MM.1S (cell line): ENCODE measurements at regions not wholly inside any gene's neighbourhood (a gene's known extent, or its start where the extent isn't known, plus 50 kb on each side); places are given as distances from the start of the nearest gene placed in this dataset.

Experiments used
- DNase-seq: peaks from one replicate; pipeline ENCODE4 v3.0.0-alpha.2; 2015
- H2AFZ ChIP-seq: fragments of 300-600 bp; sonication (generic); 2 replicates; pipeline ENCODE4 v1.6.0; 2016; ENCODE audit warnings: antibody characterized with exemption, low read length
- H3F3A ChIP-seq: fragments of 300-600 bp; sonication (generic); 2 replicates; pipeline ENCODE4 v1.6.1; 2016; ENCODE audit warnings: mild to moderate bottlenecking, antibody characterized with exemption, low read length, moderate library complexity, mixed read lengths; ENCODE audit not compliant: insufficient read depth
- H3K27ac ChIP-seq: fragments of 300-600 bp; sonication (generic); 2 replicates; pipeline ENCODE4 v1.5.1; 2016; ENCODE audit warnings: mild to moderate bottlenecking, low read length
- H3K27me3 ChIP-seq: fragments of 300-600 bp; sonication (generic); replicated peaks from 2 replicates; pipeline ENCODE4 v1.6.0; 2016; ENCODE audit warnings: low read length; ENCODE audit not compliant: insufficient read depth
- H3K36me3 ChIP-seq: fragments of 300-600 bp; sonication (generic); replicated peaks from 2 replicates; pipeline ENCODE4 v1.6.1; 2016; ENCODE audit warnings: mild to moderate bottlenecking, low read length, mixed read lengths; ENCODE audit not compliant: insufficient read depth
- H3K4me1 ChIP-seq: fragments of 300-600 bp; sonication (generic); 2 replicates; pipeline ENCODE4 v1.6.1; 2016; ENCODE audit warnings: low read length, mixed read lengths
- H3K4me2 ChIP-seq: fragments of 300-600 bp; sonication (generic); 2 replicates; pipeline ENCODE4 v1.6.0; 2016; ENCODE audit warnings: low read depth, low read length
- H3K4me3 ChIP-seq: fragments of 300-600 bp; sonication (generic); 2 replicates; pipeline ENCODE4 v1.5.1; 2016; ENCODE audit warnings: low read length, mixed read lengths
- H3K79me2 ChIP-seq: fragments of 300-600 bp; sonication (generic); 2 replicates; pipeline ENCODE4 v1.6.1; 2016; ENCODE audit warnings: mixed run types, low read length, mixed read lengths
- H3K9ac ChIP-seq: fragments of 300-600 bp; sonication (generic); 2 replicates; pipeline ENCODE4 v1.6.1; 2016; ENCODE audit warnings: low read length, mixed read lengths
- H3K9me2 ChIP-seq: fragments of 300-600 bp; sonication (generic); replicated peaks from 2 replicates; pipeline ENCODE4 v1.6.1; 2016; ENCODE audit warnings: mild to moderate bottlenecking, low read length, mixed read lengths; ENCODE audit not compliant: insufficient read depth
- H3K9me3 ChIP-seq: fragments of 300-600 bp; sonication (generic); replicated peaks from 2 replicates; pipeline ENCODE4 v1.6.1; 2016; ENCODE audit warnings: mild to moderate bottlenecking, low read length, mixed read lengths; ENCODE audit not compliant: insufficient read depth
- H4K20me1 ChIP-seq: fragments of 300-600 bp; sonication (generic); 2 replicates; pipeline ENCODE4 v1.6.1; 2016; ENCODE audit warnings: mild to moderate bottlenecking, low read length, moderate library complexity, mixed read lengths; ENCODE audit not compliant: insufficient read depth
- EZH2 ChIP-seq: fragments of 300-600 bp; sonication (generic); optimal IDR thresholded peaks from 2 replicates; pipeline ENCODE3; 2017; ENCODE audit warnings: low read depth, mild to moderate bottlenecking, antibody characterized with exemption, low read length, mixed read lengths
- EZH2phosphoT487 ChIP-seq: fragments of 300-600 bp; sonication (generic); IDR thresholded peaks from 2 replicates; pipeline ENCODE4 v1.6.1; 2018; ENCODE audit warnings: antibody characterized with exemption, low read length
- TF ChIP-seq, protein P1 (sequence below): fragments of 300-600 bp; sonication (generic); IDR thresholded peaks from 2 replicates; pipeline ENCODE4 v1.5.1; 2016; ENCODE audit warnings: antibody characterized with exemption, low read length, mixed read lengths

DNA sequence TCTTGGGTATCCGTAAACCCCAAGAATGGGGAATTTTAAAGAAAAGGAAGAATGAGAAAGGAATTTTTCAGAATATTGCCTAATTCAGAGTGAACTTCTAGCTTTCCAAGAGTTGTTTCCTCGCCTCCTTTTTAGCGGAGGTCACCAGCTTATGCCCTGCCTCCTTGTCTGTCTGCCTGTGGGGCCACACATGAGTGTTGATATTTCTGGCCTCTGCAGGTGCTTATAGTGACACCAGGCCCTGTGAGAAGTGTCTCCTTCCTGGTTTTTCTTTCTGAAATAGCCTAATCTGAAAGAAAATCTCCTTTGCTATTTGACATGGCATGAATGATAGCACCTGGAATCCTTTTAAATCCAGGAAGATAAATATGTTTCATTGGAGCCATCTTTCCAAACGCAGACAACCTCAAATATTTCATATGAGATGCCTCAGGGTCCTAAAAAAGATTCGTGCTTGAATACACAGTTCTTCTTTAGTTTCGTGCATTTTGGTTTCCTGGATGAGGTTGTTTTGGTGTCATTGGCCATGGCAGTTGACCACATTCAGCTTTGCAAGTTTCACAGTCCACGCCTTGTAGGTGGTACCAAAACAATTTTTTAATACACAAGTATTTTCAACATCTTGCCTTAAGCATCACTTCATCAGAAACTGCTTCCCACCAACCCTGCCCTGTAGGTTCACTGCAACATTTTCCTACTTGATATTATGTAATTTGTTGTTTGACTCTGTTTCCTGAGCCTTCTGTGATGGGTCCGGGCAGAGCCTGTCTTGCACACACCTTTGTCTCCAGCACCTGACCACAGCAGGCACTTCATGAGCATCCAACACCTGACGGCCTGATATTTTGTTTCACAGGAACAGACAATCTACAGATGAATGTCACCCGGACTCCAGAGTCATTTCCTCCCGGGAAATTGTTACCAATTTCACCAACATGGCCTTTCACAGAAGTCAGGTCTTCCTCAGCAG, 159.4 kb downstream of the C11orf91 start:
- H3F3A ChIP-seq, result peaks cover 38% of the 10 kb centered on the region
- peak; percentile 93 for DNase-seq
- H3K4me1 ChIP-seq, result peaks cover 44% of the 10 kb centered on the region
- peak overlapping the region; percentile 18; the same call in 1 of the 2 replicates for H3K4me3 ChIP-seq
- H3K27ac ChIP-seq, result peak overlapping the region; percentile 87
- no peaks in the 10 kb centered on the region for H3K9me3 ChIP-seq
- TF ChIP-seq EZH2 (no peak), EZH2phosphoT487 (no peak)
- TF ChIP-seq, protein P1, sequence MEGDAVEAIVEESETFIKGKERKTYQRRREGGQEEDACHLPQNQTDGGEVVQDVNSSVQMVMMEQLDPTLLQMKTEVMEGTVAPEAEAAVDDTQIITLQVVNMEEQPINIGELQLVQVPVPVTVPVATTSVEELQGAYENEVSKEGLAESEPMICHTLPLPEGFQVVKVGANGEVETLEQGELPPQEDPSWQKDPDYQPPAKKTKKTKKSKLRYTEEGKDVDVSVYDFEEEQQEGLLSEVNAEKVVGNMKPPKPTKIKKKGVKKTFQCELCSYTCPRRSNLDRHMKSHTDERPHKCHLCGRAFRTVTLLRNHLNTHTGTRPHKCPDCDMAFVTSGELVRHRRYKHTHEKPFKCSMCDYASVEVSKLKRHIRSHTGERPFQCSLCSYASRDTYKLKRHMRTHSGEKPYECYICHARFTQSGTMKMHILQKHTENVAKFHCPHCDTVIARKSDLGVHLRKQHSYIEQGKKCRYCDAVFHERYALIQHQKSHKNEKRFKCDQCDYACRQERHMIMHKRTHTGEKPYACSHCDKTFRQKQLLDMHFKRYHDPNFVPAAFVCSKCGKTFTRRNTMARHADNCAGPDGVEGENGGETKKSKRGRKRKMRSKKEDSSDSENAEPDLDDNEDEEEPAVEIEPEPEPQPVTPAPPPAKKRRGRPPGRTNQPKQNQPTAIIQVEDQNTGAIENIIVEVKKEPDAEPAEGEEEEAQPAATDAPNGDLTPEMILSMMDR, result no peak
- H4K20me1 ChIP-seq, result no peaks in the 10 kb centered on the region
- no peaks in the 10 kb centered on the region for H3K36me3 ChIP-seq
- H3K9ac ChIP-seq, result peak overlapping the region; percentile 51
- no peaks in the 10 kb centered on the region for H3K79me2 ChIP-seq
- H3K9me2 ChIP-seq, result no peaks in the 10 kb centered on the region
- peak overlapping the region; percentile 24 for H2AFZ ChIP-seq
- H3K4me2 ChIP-seq, result peak overlapping the region; percentile 76
- no peaks in the 10 kb centered on the region for H3K27me3 ChIP-seq

DNA sequence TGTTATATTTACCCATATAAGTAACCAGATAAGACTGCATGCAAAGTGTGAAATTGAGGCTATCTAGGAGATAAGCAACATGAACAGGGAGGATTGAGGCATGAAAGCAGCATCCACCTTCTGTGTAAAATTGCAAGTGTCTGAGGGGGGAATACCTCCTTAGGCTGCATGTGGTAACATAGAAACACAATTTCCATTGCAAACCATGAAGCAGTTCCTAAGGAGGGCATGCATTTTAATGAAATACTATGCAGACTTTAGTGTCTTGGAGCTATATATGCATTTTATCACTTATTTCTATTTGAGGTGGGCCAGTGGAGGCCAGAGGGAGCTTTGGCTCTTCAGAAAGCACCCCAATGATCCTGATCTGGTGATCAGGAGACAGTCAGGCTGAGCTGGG, 160.2 kb downstream of the C11orf91 start:
- Histone ChIP-seq H3K9me3 (no peaks in the 10 kb centered on the region), H3K27ac (peak overlapping the region; percentile 87)

DNA sequence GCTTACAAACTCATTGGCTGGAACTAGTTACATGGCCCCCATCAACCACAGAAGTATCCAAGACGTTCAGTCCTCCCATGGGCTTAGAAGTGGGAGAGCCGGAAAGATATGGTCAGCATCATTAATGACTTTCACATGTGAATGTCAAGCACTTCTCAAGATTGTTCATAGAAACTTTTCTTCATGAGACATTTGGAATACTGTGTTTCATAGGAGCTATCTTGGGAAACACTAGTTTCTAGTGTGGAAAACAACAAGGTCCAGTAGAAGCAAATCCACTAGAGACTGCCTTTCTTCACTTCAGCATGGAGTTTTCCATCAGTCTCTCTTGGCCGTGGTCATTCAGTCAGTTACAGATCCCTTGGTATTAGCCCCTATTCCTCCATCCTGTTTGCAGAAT, 160.9 kb downstream of the C11orf91 start:
- no peak for DNase-seq
- H3K4me1 ChIP-seq, result peaks cover 44% of the 10 kb centered on the region
- no peaks in the 10 kb centered on the region for H3K9me2 ChIP-seq
- H3K79me2 ChIP-seq, result no peaks in the 10 kb centered on the region
- H2AFZ ChIP-seq, result peak overlapping the region; percentile 24
- peak overlapping the region; percentile 76 for H3K4me2 ChIP-seq
- H3K9ac ChIP-seq, result peak overlapping the region; percentile 51; the same call in 1 of the 2 replicates
- no peak overlapping the region for H3K4me3 ChIP-seq
- H4K20me1 ChIP-seq, result no peaks in the 10 kb centered on the region
- H3K9me3 ChIP-seq, result no peaks in the 10 kb centered on the region
- H3K36me3 ChIP-seq, result no peaks in the 10 kb centered on the region
- H3F3A ChIP-seq, result peaks cover 38% of the 10 kb centered on the region
- no peaks in the 10 kb centered on the region for H3K27me3 ChIP-seq
- H3K27ac ChIP-seq, result peak overlapping the region; percentile 87
- TF ChIP-seq, protein P1, result no peak
- no peak for TF ChIP-seq EZH2phosphoT487
- TF ChIP-seq EZH2, result no peak

More for the DNA sequence above, 160.2 kb downstream of the C11orf91 start:
- Histone ChIP-seq H3K4me2 (peak overlapping the region; percentile 76), H2AFZ (peak overlapping the region; percentile 24), H3K9ac (peak overlapping the region; percentile 51), H3K36me3 (no peaks in the 10 kb centered on the region), H4K20me1 (no peaks in the 10 kb centered on the region), H3K79me2 (no peaks in the 10 kb centered on the region), H3F3A (peaks cover 38% of the 10 kb centered on the region), H3K4me3 (peak overlapping the region; percentile 18; the same call in 1 of the 2 replicates), H3K4me1 (peaks cover 44% of the 10 kb centered on the region), H3K27me3 (no peaks in the 10 kb centered on the region), H3K9me2 (no peaks in the 10 kb centered on the region)
- DNase-seq, result peak; percentile 27
- no peak for TF ChIP-seq EZH2
- TF ChIP-seq EZH2phosphoT487, result no peak
- TF ChIP-seq, protein P1, result no peak
